HCT116 (cell line): ENCODE measurements at regions not wholly inside any gene's neighbourhood (a gene's known extent, or its start where the extent isn't known, plus 50 kb on each side); places are given as distances from the start of the nearest gene placed in this dataset.

Source experiments
- ATAC-seq: fragments of 200-7000 bp; cut with Tn5 transposase; 2 replicates; pipeline ENCODE4 v1.9.1; 2020; ENCODE audit warnings: mild to moderate bottlenecking, moderate library complexity
- BruUV-seq: library from RNA; stranded (reverse); fragments of 400-500 nt; replicated peaks from 2 replicates; lab custom pipeline; 2021; lab: Mats Ljungman, UMichigan
- CTCF ChIA-PET: fragments of 300-600 bp; sonication (Branson Sonifier 250); formaldehyde crosslinking; loops from one replicate; lab custom pipeline; 2021; ENCODE audit warnings: antibody characterized with exemption; lab: Charles Lee
- POLR2A ChIA-PET: fragments of 300-600, 350-600 bp; sonication (Branson Sonifier 250); formaldehyde crosslinking; loops from one replicate; lab custom pipeline; 2021; ENCODE audit warnings: antibody characterized with exemption; lab: Charles Lee
- RAD21 ChIA-PET, 2 experiments: fragments of 300-600 bp; sonication (Branson Sonifier 250); formaldehyde crosslinking; loops; one replicate each; lab custom pipeline; 2023; ENCODE audit warnings: low total read pairs in 2 of 2; ENCODE audit not compliant: uncharacterized antibody in 2 of 2, unreplicated experiment in 2 of 2, low non-redundant PET in 1 of 2; lab: Charles Lee
- DNase-seq: peaks from one replicate; pipeline ENCODE4 v3.0.0-alpha.2; 2010; ENCODE audit warnings: low read depth, low spot score
- H2AFZ ChIP-seq: fragments of 200-600 bp; shearing (Covaris generic), sonication (generic); 2 replicates; pipeline ENCODE4 v1.6.1; 2017; ENCODE audit warnings: low read depth, mixed run types, mixed read lengths, antibody characterized with exemption, low read length; ENCODE audit not compliant: poor library complexity, severe bottlenecking
- H3K27ac ChIP-seq: 2 replicates; pipeline ENCODE4 v1.5.1; 2012; ENCODE audit warnings: low read depth, low read length
- H3K27me3 ChIP-seq: fragments of 200-600 bp; sonication (generic); 2 replicates; pipeline ENCODE4 v1.6.1; 2016; ENCODE audit warnings: mixed run types, low read length, mixed read lengths; ENCODE audit not compliant: insufficient read depth
- H3K36me3 ChIP-seq, 2 experiments: fragments of 200-500 bp in 1 of 2; fragments of 200-600 bp in 1 of 2; sonication (Bioruptor generic) in 1 of 2; sonication (generic) in 1 of 2; 2 replicates each; pipeline versions ENCODE4 v1.5.1 to v1.6.1; 2014 to 2016; ENCODE audit warnings: low read length in 2 of 2, inconsistent platforms in 1 of 2, mixed read lengths in 1 of 2, mixed run types in 1 of 2; ENCODE audit not compliant: insufficient read depth in 2 of 2, control insufficient read depth in 1 of 2
- H3K4me1 ChIP-seq, 2 experiments: fragments of 200-600 bp in 1 of 2; sonication (generic) in 1 of 2; 2 replicates each; pipeline versions ENCODE4 v1.5.1 to v1.6.1; 2012 to 2017; ENCODE audit warnings: low read length in 2 of 2, inconsistent platforms in 1 of 2, mild to moderate bottlenecking in 1 of 2, mixed read lengths in 1 of 2, mixed run types in 1 of 2, moderate library complexity in 1 of 2; ENCODE audit not compliant: insufficient read depth in 2 of 2, control insufficient read depth in 1 of 2
- H3K4me2 ChIP-seq: fragments of 200-600 bp; sonication (generic); 2 replicates; pipeline ENCODE4 v1.6.1; 2017; ENCODE audit warnings: mixed run types, low read length, mixed read lengths
- H3K4me3 ChIP-seq, 2 experiments: fragments of 200-600 bp in 1 of 2; sonication (generic) in 1 of 2; replicated peaks in 1 of 2; 2 replicates each; pipeline ENCODE4 v1.5.1; 2011 to 2016; ENCODE audit warnings: low read length in 2 of 2, control low read depth in 1 of 2, low read depth in 1 of 2, mild to moderate bottlenecking in 1 of 2, mixed read lengths in 1 of 2, mixed run types in 1 of 2
- H3K79me2 ChIP-seq: fragments of 200-600 bp; sonication (generic); 2 replicates; pipeline ENCODE4 v1.6.1; 2017; ENCODE audit warnings: mild to moderate bottlenecking, mixed run types, low read length, moderate library complexity, mixed read lengths; ENCODE audit not compliant: insufficient read depth
- H3K9ac ChIP-seq: fragments of 200-600 bp; sonication (generic); 2 replicates; pipeline ENCODE4 v1.6.1; 2016; ENCODE audit warnings: low read length, mixed read lengths
- H3K9me2 ChIP-seq: fragments of 200-600 bp; sonication (generic), shearing (Covaris generic); 2 replicates; pipeline ENCODE4 v1.6.1; 2017; ENCODE audit warnings: mixed run types, mild to moderate bottlenecking, moderate library complexity; ENCODE audit not compliant: insufficient read depth
- H3K9me3 ChIP-seq, 2 experiments: fragments of 200-500 bp in 1 of 2; fragments of 200-600 bp in 1 of 2; sonication (Bioruptor generic) in 1 of 2; sonication (generic) in 1 of 2; 2 replicates each; pipeline ENCODE4 v1.6.1; 2014 to 2017; ENCODE audit warnings: low read length in 2 of 2, mixed read lengths in 2 of 2, inconsistent platforms in 1 of 2, low read depth in 1 of 2, mild to moderate bottlenecking in 1 of 2, mixed run types in 1 of 2, moderate library complexity in 1 of 2; ENCODE audit not compliant: control insufficient read depth in 1 of 2, insufficient read depth in 1 of 2
- H4K20me1 ChIP-seq: fragments of 200-600 bp; sonication (generic), shearing (Covaris generic); 2 replicates; pipeline ENCODE4 v1.6.1; 2017; ENCODE audit warnings: mixed run types, mild to moderate bottlenecking, moderate library complexity; ENCODE audit not compliant: insufficient read depth
- CBX3 ChIP-seq: IDR thresholded peaks from 2 replicates; pipeline ENCODE4 v1.6.1; 2012; ENCODE audit warnings: low read depth
- CEBPB ChIP-seq: IDR thresholded peaks from 2 replicates; pipeline ENCODE4 v1.6.1; 2012; ENCODE audit warnings: low read depth
- EGR1 ChIP-seq: IDR thresholded peaks from 2 replicates; pipeline ENCODE4 v1.6.1; 2012; ENCODE audit warnings: low read depth
- ELF1 ChIP-seq: IDR thresholded peaks from 2 replicates; pipeline ENCODE4 v1.6.1; 2012; ENCODE audit warnings: low read depth, borderline replicate concordance
- EZH2 ChIP-seq: fragments of 200-600 bp; sonication (generic); IDR thresholded peaks from 2 replicates; pipeline ENCODE4 v1.6.1; 2017; ENCODE audit warnings: antibody characterized with exemption, mixed run types
- EZH2phosphoT487 ChIP-seq: fragments of 200-600 bp; IDR thresholded peaks from 2 replicates; pipeline ENCODE4 v1.6.1; 2018; ENCODE audit warnings: antibody characterized with exemption, borderline replicate concordance
- JUND ChIP-seq: IDR thresholded peaks from 2 replicates; pipeline ENCODE4 v1.6.1; 2012
- POLR2AphosphoS5 ChIP-seq: IDR thresholded peaks from 2 replicates; pipeline ENCODE4 v1.6.1; 2011; ENCODE audit warnings: mild to moderate bottlenecking, low read depth, low read length, moderate library complexity
- RAD21 ChIP-seq: IDR thresholded peaks from 2 replicates; pipeline ENCODE4 v1.6.1; 2012; ENCODE audit warnings: low read depth, mild to moderate bottlenecking
- SP1 ChIP-seq: IDR thresholded peaks from 2 replicates; pipeline ENCODE4 v1.6.1; 2012; ENCODE audit warnings: low read depth
- SRF ChIP-seq: IDR thresholded peaks from 2 replicates; pipeline ENCODE4 v1.6.1; 2012; ENCODE audit warnings: low read depth
- YY1 ChIP-seq: IDR thresholded peaks from 2 replicates; pipeline ENCODE4 v1.6.1; 2011; ENCODE audit warnings: low read length, low read depth, moderate library complexity, mild to moderate bottlenecking; ENCODE audit not compliant: insufficient replicate concordance; ENCODE audit errors: extremely low read depth
- ZFX ChIP-seq: fragments of 450-650 bp; IDR thresholded peaks from 2 replicates; pipeline ENCODE4 v1.6.1; 2017
- ZNF274 ChIP-seq: fragments of 200-500 bp; sonication (Bioruptor generic); IDR thresholded peaks from 2 replicates; pipeline ENCODE4 v1.6.1; 2014; ENCODE audit warnings: mild to moderate bottlenecking, low read depth, low read length, inconsistent platforms
- intact Hi-C: fragments of 100-400 bp; cut with micrococcal nuclease; formaldehyde crosslinking; loops from 2 replicates; pipeline ENCODE4 v1.10.0; 2022
- TF ChIP-seq, protein P1 (sequence below): IDR thresholded peaks from 2 replicates; pipeline ENCODE4 v1.6.1; 2012
- TF ChIP-seq, protein P2 (sequence below): IDR thresholded peaks from 2 replicates; pipeline ENCODE4 v1.6.1; 2011; ENCODE audit warnings: mild to moderate bottlenecking, low read length, moderate library complexity; ENCODE audit not compliant: insufficient replicate concordance; ENCODE audit errors: extremely low read depth
- TF ChIP-seq, protein P3 (sequence below): IDR thresholded peaks from 2 replicates; pipeline ENCODE4 v1.6.1; 2012

DNA sequence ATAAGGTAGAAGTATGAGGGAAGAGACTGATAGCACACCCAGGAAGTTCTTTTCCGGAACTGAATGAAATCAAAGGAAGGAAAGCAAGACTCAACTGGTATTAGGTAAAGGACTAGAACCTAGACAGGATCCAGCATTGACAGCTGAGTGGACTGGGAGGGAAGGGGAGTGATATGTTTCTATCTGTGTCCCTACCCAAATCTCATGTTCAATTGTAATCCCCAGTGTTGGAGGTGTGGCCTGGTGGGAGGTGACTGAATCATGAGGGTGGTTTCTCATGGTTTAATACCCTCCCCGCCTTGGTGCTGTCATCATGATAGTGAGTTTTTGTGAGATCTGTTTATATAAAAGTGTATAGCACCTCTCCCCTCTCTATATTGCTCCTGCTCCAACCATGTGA is 415.9 kb upstream of the KCNMB2 start:
- no peak for ATAC-seq
- no TSS peak for BruUV-seq
- Histone ChIP-seq H3K4me1 (no peaks in the 10 kb centered on the region), H4K20me1 (no peaks in the 10 kb centered on the region), H3K4me2 (no peak overlapping the region), H3K79me2 (no peaks in the 10 kb centered on the region), H3K9ac (no peak overlapping the region), H3K4me3 (no peak overlapping the region), H2AFZ (no peak overlapping the region), H3K27ac (no peak overlapping the region), H3K36me3 (no peaks in the 10 kb centered on the region), H3K27me3 (no peaks in the 10 kb centered on the region), H3K9me2 (no peaks in the 10 kb centered on the region), H3K9me3 (no peaks in the 10 kb centered on the region)
- POLR2A ChIA-PET: no interaction called here
- CTCF ChIA-PET: no interaction called here
- no peak for TF ChIP-seq RAD21
- no peak for TF ChIP-seq ZNF274
- no peak for TF ChIP-seq YY1
- no peak for TF ChIP-seq EZH2phosphoT487
- no peak for TF ChIP-seq EGR1
- no peak for TF ChIP-seq JUND
- DNase-seq: no peak
- RAD21 ChIA-PET: no interaction called here
- intact Hi-C loops: no loop called here

DNA sequence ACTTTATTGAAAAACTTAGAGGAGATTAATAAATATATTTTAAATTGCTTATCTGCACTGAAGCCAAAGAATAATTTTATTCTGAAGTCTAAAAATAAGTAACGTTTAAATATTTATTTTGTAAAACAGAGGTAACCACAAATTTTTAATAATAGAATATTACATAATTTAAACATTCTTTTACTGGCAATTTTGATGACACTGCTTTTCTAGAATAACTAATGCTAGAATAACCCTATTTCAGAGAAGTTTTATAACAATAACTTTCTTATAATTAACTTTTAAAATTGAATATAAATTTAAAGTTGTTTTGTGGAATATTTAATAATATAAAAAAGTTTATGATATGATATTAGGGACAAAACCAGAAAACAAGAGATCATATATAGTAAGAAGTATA is 409.6 kb upstream of the KCNMB2 start:
- RAD21 ChIA-PET: no interaction called here
- H3K9me2 ChIP-seq: no peaks in the 10 kb centered on the region
- TF ChIP-seq ELF1: no peak
- TF ChIP-seq YY1: no peak
- TF ChIP-seq EZH2phosphoT487: no peak
- TF ChIP-seq, protein P1, sequence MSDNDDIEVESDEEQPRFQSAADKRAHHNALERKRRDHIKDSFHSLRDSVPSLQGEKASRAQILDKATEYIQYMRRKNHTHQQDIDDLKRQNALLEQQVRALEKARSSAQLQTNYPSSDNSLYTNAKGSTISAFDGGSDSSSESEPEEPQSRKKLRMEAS: no peak
- no peak for TF ChIP-seq SRF
- no peak for TF ChIP-seq CEBPB
- no peak for TF ChIP-seq CBX3
- no peak for TF ChIP-seq POLR2AphosphoS5
- TF ChIP-seq SP1: no peak
- TF ChIP-seq, protein P2, sequence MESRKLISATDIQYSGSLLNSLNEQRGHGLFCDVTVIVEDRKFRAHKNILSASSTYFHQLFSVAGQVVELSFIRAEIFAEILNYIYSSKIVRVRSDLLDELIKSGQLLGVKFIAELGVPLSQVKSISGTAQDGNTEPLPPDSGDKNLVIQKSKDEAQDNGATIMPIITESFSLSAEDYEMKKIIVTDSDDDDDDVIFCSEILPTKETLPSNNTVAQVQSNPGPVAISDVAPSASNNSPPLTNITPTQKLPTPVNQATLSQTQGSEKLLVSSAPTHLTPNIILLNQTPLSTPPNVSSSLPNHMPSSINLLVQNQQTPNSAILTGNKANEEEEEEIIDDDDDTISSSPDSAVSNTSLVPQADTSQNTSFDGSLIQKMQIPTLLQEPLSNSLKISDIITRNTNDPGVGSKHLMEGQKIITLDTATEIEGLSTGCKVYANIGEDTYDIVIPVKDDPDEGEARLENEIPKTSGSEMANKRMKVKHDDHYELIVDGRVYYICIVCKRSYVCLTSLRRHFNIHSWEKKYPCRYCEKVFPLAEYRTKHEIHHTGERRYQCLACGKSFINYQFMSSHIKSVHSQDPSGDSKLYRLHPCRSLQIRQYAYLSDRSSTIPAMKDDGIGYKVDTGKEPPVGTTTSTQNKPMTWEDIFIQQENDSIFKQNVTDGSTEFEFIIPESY: no peak
- no peak for TF ChIP-seq EZH2
- no peak for TF ChIP-seq JUND
- no peak for TF ChIP-seq EGR1
- TF ChIP-seq ZFX: no peak
- no peak for TF ChIP-seq ZNF274
- TF ChIP-seq, protein P3, sequence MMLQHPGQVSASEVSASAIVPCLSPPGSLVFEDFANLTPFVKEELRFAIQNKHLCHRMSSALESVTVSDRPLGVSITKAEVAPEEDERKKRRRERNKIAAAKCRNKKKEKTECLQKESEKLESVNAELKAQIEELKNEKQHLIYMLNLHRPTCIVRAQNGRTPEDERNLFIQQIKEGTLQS: no peak
- TF ChIP-seq RAD21: no peak

More for the DNA sequence above, 409.6 kb upstream of the KCNMB2 start:
- Histone ChIP-seq H3K27ac (no peak overlapping the region), H3K9me3 (no peaks in the 10 kb centered on the region), H3K27me3 (no peaks in the 10 kb centered on the region), H3K36me3 (no peaks in the 10 kb centered on the region), H4K20me1 (no peaks in the 10 kb centered on the region), H3K4me3 (no peak overlapping the region), H2AFZ (no peak overlapping the region), H3K4me2 (no peak overlapping the region), H3K79me2 (no peaks in the 10 kb centered on the region), H3K9ac (no peak overlapping the region), H3K4me1 (no peaks in the 10 kb centered on the region)
- BruUV-seq: no TSS peak
- ATAC-seq: no peak
- DNase-seq: no peak
- intact Hi-C loops: no loop called here
- ChIA-PET POLR2A (no interaction called here), CTCF (no interaction called here)
